Neural cell (in vitro differentiated cells): ENCODE measurements at regions not wholly inside any gene's neighbourhood (a gene's known extent, or its start where the extent isn't known, plus 50 kb on each side); places are given as distances from the start of the nearest gene placed in this dataset.

Experiments
- CTCF ChIP-seq: fragments of 450-650 bp; IDR thresholded peaks from 2 replicates; pipeline ENCODE4 v1.5.1; 2014; ENCODE audit warnings: antibody characterized with exemption, mild to moderate bottlenecking, moderate library complexity; ENCODE audit not compliant: poor library complexity, severe bottlenecking
- small RNA-seq, 3 experiments: library from RNA; depleted of rRNA; stranded (forward); fragments of <200 nt; gene quantifications; one replicate each; pipeline ENCODE3, GENCODE V24; 2012

GRCh38 chr5:24703934-24704333 is 59.2 kb upstream of the CDH10 start (continued):
- TF ChIP-seq CTCF = no peak

Small RNA genes lying in the stretch of these regions (small RNA-seq; reads per million reads assigned to genes)
- gene AC022140.2 (0 reads per million in 3 experiments), gene AC106754.2 (0 reads per million in 3 experiments), gene BTG4P1 (0 reads per million in 3 experiments), gene RF00019 (0 to 1.2 (median 0) reads per million in 3 experiments), gene RF00070 (0 reads per million in 3 experiments), gene RNU6-374P (0 reads per million in 3 experiments)
